8988T (cell line): ENCODE measurements at regions not wholly inside any gene's neighbourhood (a gene's known extent, or its start where the extent isn't known, plus 50 kb on each side); places are given as distances from the start of the nearest gene placed in this dataset.

Experiments
- DNase-seq: peaks from one replicate; pipeline ENCODE4 v3.0.0; 2011

GRCh38 chr3:110790631-110791030 is 281.0 kb upstream of the NECTIN3 start:
- DNase-seq = no peak

GRCh38 chr3:110791995-110792686 is 279.5 kb upstream of the NECTIN3 start:
- no peak for DNase-seq

DNA sequence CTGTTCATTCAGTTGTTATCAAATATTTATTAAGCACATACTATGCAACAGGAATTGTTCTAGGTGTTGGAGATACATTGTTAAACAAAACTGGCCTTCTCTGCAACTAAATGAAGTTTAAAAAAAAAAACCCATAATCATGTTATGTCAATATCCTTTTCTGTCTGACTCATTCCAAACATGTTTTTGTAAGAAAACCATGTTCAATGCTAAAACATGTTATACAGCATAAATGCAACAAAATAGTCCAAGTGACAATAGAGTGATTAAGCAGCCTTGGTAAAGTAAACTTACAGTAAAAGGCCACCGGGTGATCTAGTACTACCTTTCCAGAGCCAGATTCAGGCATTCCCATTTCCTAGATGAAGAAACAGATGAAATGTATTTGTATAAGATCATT is 278.0 kb upstream of the NECTIN3 start:
- no peak for DNase-seq

GRCh38 chr3:110795163-110795562 is 276.5 kb upstream of the NECTIN3 start:
- no peak for DNase-seq

DNA sequence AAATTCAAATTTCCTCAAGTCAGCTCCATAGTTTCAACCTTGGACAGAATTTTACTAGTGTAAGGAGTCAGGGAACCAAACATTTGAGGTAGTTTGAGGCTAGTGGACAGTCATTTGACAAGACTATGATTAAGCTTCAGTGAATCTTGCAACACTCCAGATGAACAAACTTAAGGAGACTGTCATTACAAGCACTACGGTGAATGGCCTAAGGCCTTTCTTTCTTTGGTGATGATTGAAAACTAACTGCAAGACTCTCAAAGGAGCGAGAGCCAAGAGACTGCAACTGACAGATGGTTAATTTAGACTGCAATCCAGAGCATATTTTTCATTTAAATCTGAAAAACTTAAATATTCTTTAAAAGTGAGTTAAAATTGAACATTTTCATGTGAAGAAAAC is 272.3 kb upstream of the NECTIN3 start:
- DNase-seq = no peak

DNA sequence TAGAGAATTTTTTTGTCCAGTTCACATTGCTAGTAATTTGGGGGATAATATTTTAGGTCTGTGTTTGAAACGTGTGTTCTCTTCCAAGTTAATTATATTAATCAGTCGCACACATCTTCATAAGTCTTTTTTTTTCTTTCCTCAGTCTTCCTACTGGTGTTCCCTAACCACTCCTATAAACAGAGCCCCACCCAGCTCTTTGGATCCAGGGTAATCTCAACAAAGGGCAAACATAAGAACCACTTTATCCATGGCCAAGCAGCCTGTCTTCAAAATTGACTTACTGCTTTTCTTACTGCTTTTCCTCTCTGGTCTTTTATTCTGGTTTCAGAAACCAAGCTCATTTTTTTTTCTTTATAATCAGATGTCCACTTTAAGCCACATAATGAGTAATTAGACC is 266.8 kb upstream of the NECTIN3 start:
- DNase-seq = no peak

GRCh38 chr3:110806924-110807323 is 264.7 kb upstream of the NECTIN3 start:
- no peak for DNase-seq

DNA sequence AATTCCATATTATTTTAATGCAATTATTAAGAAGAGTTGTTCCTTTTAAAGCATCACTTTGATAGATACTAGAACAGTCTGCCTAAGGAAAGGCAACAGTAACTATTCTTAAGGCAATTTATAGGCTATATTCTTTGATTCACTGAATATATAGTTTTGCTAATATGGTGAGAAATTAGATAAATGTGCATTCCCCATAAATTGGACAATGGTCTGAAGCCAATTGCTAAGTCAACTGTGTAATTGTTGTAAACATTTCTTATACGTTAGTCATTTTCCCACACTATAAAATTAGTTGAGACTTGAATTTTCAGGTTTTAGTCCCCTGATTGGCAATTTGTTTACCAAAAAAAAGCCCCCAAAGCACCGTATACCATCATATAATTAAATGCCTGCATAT is 263.0 kb upstream of the NECTIN3 start:
- no peak for DNase-seq

- no peak for DNase-seq
Observed at GRCh38 chr3:110810356-110810755, 261.3 kb upstream of the NECTIN3 start.

GRCh38 chr3:110811050-110811449 is 260.6 kb upstream of the NECTIN3 start:
- no peak for DNase-seq

DNA sequence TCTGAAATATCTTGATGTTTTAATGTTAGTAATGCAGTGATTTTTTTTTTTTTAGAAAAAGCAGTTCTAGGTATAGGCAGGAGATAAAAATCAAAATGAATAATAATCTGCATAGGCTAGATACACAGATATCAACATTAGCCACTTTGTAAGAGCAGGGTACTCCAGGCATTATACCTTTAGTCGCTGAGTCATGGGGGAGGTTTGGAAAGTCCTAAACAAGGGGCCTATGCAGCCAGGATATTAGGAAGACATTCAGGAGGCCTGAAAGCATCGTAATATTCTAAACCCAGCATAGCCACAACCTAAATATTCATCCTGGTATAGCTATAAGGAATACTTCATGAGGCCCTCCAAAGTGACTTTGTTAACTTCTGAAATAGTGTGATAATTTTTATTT is 258.1 kb upstream of the NECTIN3 start:
- DNase-seq = no peak

DNA sequence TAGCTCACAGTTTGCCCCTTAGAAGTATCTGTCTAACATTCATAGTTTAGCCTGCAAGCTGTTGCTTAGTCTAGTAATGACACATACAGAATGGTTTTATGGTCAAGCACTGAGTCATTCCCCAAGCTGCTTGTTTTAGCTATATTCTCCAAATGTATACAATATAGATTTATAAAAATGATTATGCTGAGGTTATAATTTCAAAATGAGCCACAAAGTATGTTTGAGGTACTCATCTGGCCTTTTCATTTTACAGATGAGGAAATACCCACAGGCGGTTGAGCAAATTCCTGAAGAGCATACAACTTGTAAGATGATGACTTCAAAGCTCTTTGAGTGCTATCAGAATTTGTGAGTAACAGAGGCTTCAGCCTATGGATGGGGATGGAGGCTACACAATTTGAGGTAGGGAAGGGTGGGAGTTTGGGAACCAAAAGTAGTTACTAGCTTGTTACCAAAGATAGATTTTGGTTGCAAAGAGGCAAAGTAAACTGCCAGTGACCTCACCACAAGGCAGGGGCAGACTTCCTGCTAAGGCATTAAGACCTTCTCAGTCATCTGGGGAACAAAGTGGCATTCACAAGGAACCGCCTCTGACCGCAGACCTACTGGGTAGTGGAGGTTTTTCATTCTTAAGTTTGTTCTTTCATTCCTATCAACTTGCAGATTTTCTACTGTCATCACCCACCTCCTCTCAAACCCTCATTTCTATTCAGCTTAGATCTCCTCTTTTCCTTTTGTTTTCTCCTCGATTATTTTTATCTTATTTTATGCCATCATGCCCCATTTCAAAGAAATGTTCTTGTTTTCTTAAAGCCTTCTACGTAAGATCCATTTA is 257.2 kb upstream of the NECTIN3 start:
- DNase-seq = no peak

- DNase-seq = no peak
Observed at GRCh38 chr3:110815008-110815583, 256.5 kb upstream of the NECTIN3 start.

GRCh38 chr3:110816008-110816407 is 255.6 kb upstream of the NECTIN3 start:
- no peak for DNase-seq

- no peak for DNase-seq
Observed at GRCh38 chr3:110821586-110821985, 250.0 kb upstream of the NECTIN3 start.

- no peak for DNase-seq
Observed at GRCh38 chr3:110822971-110823370, 248.6 kb upstream of the NECTIN3 start.

GRCh38 chr3:110846971-110847370 is 224.6 kb upstream of the NECTIN3 start:
- no peak for DNase-seq

- DNase-seq = no peak
Observed at GRCh38 chr3:110849064-110849463, 222.6 kb upstream of the NECTIN3 start.

- no peak for DNase-seq
Observed at GRCh38 chr3:110851736-110852135, 219.9 kb upstream of the NECTIN3 start.

DNA sequence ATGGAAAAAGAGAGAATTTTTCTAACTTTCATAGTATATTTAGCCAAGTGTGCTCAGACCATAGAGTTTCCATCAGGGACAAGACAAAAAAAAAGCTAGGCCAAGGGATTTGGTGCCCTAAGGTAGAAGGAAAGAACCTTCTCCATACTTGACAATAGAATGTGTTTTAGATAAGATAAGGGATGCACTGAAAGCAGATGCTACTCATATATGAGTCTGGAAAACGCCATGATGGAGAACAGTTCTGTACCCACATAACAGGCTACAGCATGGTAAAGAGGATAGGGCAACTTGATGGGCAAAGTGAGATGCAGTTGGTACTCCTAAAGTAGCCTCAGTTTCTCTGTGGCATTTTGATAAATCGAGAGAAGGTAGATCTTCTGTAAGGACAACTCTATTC is 216.4 kb upstream of the NECTIN3 start:
- DNase-seq = no peak

DNA sequence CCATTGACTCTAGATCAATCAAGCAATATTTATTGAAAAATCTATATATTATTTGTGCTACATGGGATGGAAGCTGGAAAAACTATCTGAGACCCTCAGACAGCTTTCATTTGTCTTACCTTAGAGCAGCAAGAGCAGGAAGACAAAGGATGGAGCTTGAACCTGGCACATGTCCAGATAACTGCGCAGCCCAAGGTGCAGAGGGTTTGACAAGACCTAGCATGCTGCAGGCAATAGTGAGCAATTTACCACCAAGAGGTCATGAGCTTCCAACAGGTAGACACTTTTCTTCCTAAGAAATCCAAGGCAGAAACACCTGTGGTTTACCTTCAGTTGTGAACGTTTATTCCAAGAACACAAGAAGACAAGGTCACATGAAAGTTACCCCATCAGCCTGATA is 214.7 kb upstream of the NECTIN3 start:
- no peak for DNase-seq

DNA sequence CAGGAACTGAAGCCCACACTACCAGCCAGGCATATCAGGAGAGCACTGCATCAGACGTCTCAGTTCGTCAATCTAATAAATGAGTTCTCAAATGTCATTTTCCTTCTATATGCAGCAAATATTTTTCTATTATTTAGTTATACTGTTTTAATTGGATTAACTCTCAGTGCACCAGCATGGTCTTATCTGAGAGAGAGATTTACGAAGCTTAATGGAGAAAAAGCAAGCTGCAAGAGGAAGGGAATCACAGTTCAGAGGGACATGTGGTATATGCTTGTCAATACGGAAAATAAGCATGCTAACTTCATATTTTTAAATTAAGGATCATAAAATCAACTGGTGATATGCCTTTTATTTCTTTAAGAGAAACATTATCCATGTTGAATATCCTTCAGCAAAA is 213.1 kb upstream of the NECTIN3 start:
- DNase-seq = no peak

- no peak for DNase-seq
Observed at GRCh38 chr3:110859336-110859735, 212.3 kb upstream of the NECTIN3 start.

DNA sequence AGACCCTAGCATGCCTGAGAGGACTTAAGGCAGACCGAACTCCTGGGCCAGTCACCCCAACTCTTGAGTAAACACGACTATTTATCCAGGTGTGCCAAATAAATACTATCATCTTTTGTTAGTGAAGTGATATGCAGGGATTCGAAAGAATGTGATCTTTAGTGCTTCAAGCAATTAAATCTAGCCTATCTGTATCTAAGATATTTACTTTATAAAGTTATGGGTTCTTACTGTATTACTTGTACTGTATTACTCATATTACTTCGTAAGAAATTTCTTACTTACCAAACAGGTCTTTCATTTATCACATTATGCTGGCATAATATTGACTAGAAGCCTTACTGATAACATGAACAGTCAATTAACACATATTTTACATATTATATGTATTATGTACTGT is 211.6 kb upstream of the NECTIN3 start:
- DNase-seq = no peak
